A549 (cell line): ENCODE measurements at regions not wholly inside any gene's neighbourhood (a gene's known extent, or its start where the extent isn't known, plus 50 kb on each side); places are given as distances from the start of the nearest gene placed in this dataset.

ENCODE experiments used
- ATAC-seq, 2 experiments: fragments of 200-7000 bp in 1 of 2; fragments of >200 bp in 1 of 2; cut with Nextera tagmentation in 1 of 2; cut with Tn5 transposase in 1 of 2; 3 replicates each; pipeline versions ENCODE4 v1.8.0 to v1.9.1; 2018 to 2020; ENCODE audit warnings: mild to moderate bottlenecking in 1 of 2, moderate library complexity in 1 of 2
- CTCF ChIA-PET: fragments of 300-600 bp; sonication (Branson Sonifier 250); formaldehyde crosslinking; extraction: SDS; loops from one replicate; lab custom pipeline; 2021; ENCODE audit warnings: antibody characterized with exemption, inconsistent platforms; lab: Yijun Ruan, JAX
- POLR2A ChIA-PET: fragments of 350-600 bp; formaldehyde crosslinking; extraction: SDS; loops from one replicate; lab custom pipeline; 2021; ENCODE audit warnings: antibody characterized with exemption, inconsistent platforms; lab: Yijun Ruan, JAX
- DNase-seq, 2 experiments: peaks; one replicate each; pipeline versions ENCODE4 v3.0.0 to v3.0.0-alpha.2; 2011 to 2016; ENCODE audit warnings: low read depth in 1 of 2, low spot score in 1 of 2
- FAIRE-seq: peaks from 2 replicates; lab custom pipeline; 2011; peaks lifted over from hg19 to GRCh38; lab: Jason Lieb, UNC
- H3K27ac ChIP-seq, 2 experiments: fragments of >200 bp; sonication (Bioruptor Twin); formaldehyde crosslinking; 3 replicates each; pipeline ENCODE4 v1.5.1; 2016 to 2017
- H3K4me1 ChIP-seq: fragments of >200 bp; sonication (Bioruptor Twin); formaldehyde crosslinking; 3 replicates; pipeline ENCODE4 v1.6.1; 2016
- H3K4me2 ChIP-seq: fragments of >200 bp; sonication (Bioruptor Twin); formaldehyde crosslinking; 3 replicates; pipeline ENCODE4 v1.6.1; 2016
- H3K4me3 ChIP-seq: fragments of >200 bp; sonication (Bioruptor Twin); formaldehyde crosslinking; 3 replicates; pipeline ENCODE4 v1.5.1; 2016
- H3K9me3 ChIP-seq: fragments of >200 bp; sonication (Bioruptor Twin); formaldehyde crosslinking; 3 replicates; pipeline ENCODE4 v1.6.1; 2016
- CTCF ChIP-seq: fragments of >200 bp; sonication (Bioruptor Twin); formaldehyde crosslinking; IDR thresholded peaks from 3 replicates; pipeline ENCODE4 v1.5.1; 2016
- E2F6 ChIP-seq: IDR thresholded peaks from 2 replicates; pipeline ENCODE4 v1.6.1; 2012; ENCODE audit warnings: low read depth, borderline replicate concordance
- ELK1 ChIP-seq: fragments of 150-350 bp; IDR thresholded peaks from 2 replicates; pipeline ENCODE4 v1.6.1; 2014; ENCODE audit warnings: low read depth, mild to moderate bottlenecking, low read length
- GATA3 ChIP-seq: IDR thresholded peaks from 2 replicates; pipeline ENCODE4 v1.6.1; 2012; ENCODE audit warnings: borderline replicate concordance
- HDAC2 ChIP-seq: fragments of 200-600 bp; sonication (generic); IDR thresholded peaks from 2 replicates; pipeline ENCODE4 v1.6.1; 2016
- HOXA7 ChIP-seq: fragments of 250-450 bp; sonication (Bioruptor Pico); IDR thresholded peaks from 2 replicates; pipeline ENCODE4 v1.5.0; 2020; ENCODE audit warnings: mild to moderate bottlenecking, moderate library complexity
- JUN ChIP-seq, 2 experiments: fragments of >200 bp; sonication (Bioruptor Twin); formaldehyde crosslinking; IDR thresholded peaks; 2 replicates in 1 of 2; 3 replicates in 1 of 2; pipeline ENCODE4 v1.6.1; 2016 to 2017
- JUNB ChIP-seq: fragments of >200 bp; sonication (Bioruptor Twin); formaldehyde crosslinking; IDR thresholded peaks from 2 replicates; pipeline ENCODE4 v1.6.1; 2016
- MAX ChIP-seq: IDR thresholded peaks from 2 replicates; pipeline ENCODE4 v1.6.1; 2012
- RAD21 ChIP-seq, 2 experiments: fragments of >200 bp in 1 of 2; sonication (Bioruptor Twin) in 1 of 2; formaldehyde crosslinking in 1 of 2; IDR thresholded peaks in 1 of 2; conservative IDR thresholded peaks in 1 of 2; 2 replicates in 1 of 2; 3 replicates in 1 of 2; pipeline ENCODE4 v1.6.1; 2012 to 2018; ENCODE audit warnings: inconsistent platforms in 1 of 2
- SMC3 ChIP-seq: fragments of >200 bp; sonication (Bioruptor Twin); formaldehyde crosslinking; IDR thresholded peaks from 3 replicates; pipeline ENCODE4 v1.6.1; 2018; ENCODE audit warnings: inconsistent platforms
- SREBF2 ChIP-seq: fragments of 450-650 bp; IDR thresholded peaks from 2 replicates; pipeline ENCODE4 v1.6.1; 2014; ENCODE audit warnings: mild to moderate bottlenecking, moderate library complexity
- WGBS: methylation state at CpG from one replicate; pipeline ENCODE4 v1.1.6; 2017; ENCODE audit errors: missing lambda C conversion rate; 5-methylcytosine and 5-hydroxymethylcytosine counted together

GRCh38 chr12:126780343-126780742 lies 1486.6 kb upstream of the TMEM132C start:
- ATAC-seq (no peak), FAIRE-seq (no peak)
- no peak for TF ChIP-seq HOXA7
- no peak for TF ChIP-seq SREBF2

GRCh38 chr12:126781593-126781992 lies 1485.4 kb upstream of the TMEM132C start:
- ChIA-PET CTCF (interaction anchor here (1.1 to 1.2 kb wide), 2 partner anchors 40 to 600 kb away, joined by 3 to 4 read pairs; no protein-coding TSS in a partner anchor), POLR2A (no interaction called here)
- FAIRE-seq: no peak
- H3K4me1 ChIP-seq: no peaks in the 10 kb centered on the region
- no peak overlapping the region for H3K27ac ChIP-seq
- no peak for TF ChIP-seq JUNB
- TF ChIP-seq, all 56 proteins: peak for 0
- ATAC-seq (no peak), DNase-seq (no peak)
- Histone ChIP-seq H3K9me3 (no peaks in the 10 kb centered on the region), H3K4me3 (no peak overlapping the region), H3K4me2 (no peak overlapping the region)
- WGBS: 3% methylated on average over 3 of the region's 3 CpGs

More at GRCh38 chr12:126780343-126780742, 1486.6 kb upstream of the TMEM132C start:
- Histone ChIP-seq H3K4me3 (no peak overlapping the region), H3K4me1 (no peaks in the 10 kb centered on the region), H3K4me2 (no peak overlapping the region), H3K27ac (no peak overlapping the region), H3K9me3 (no peaks in the 10 kb centered on the region)
- ChIA-PET POLR2A (no interaction called here), CTCF (no interaction called here)
- DNase-seq: no peak
- 51% methylated on average over 5 of the region's 5 CpGs for WGBS

GRCh38 chr12:126782083-126782482 lies 1484.9 kb upstream of the TMEM132C start:
- H3K4me3 ChIP-seq: no peak overlapping the region
- no peak for ATAC-seq
- 8% methylated on average over 2 of the region's 2 CpGs for WGBS
- no peak overlapping the region for H3K4me2 ChIP-seq
- no peak overlapping the region for H3K27ac ChIP-seq
- no peak for TF ChIP-seq CTCF
- no peak for TF ChIP-seq HDAC2
- TF ChIP-seq, all 56 proteins: peak for 0
- ChIA-PET POLR2A (no interaction called here), CTCF (interaction anchor here (1.1 to 1.2 kb wide), 2 partner anchors 41 to 599 kb away, joined by 3 to 4 read pairs; no protein-coding TSS in a partner anchor)
- DNase-seq (no peak), FAIRE-seq (no peak)
- Histone ChIP-seq H3K4me1 (no peaks in the 10 kb centered on the region), H3K9me3 (no peaks in the 10 kb centered on the region)

- H3K9me3 ChIP-seq: no peaks in the 10 kb centered on the region
- H3K4me2 ChIP-seq: no peak overlapping the region
- ChIA-PET CTCF (interaction anchor here (0.6 to 1.7 kb wide), 11 partner anchors 9 to 1255 kb away, joined by 3 to 8 read pairs (median 4); no protein-coding TSS in a partner anchor), POLR2A (no interaction called here)
- FAIRE-seq: peak; percentile 59
- DNase-seq: peak; percentile 8 to 55
- TF ChIP-seq ELK1 (no peak), RAD21 (conservative IDR thresholded peaks at IDR 0.05 in 1 of 2, IDR thresholded peaks at IDR 0.05 in 1 of 2) (peak; percentile 20 to 48; a peak in 2 of 5 replicates), SMC3 (peak; percentile 35; the same call in 2 of the 3 replicates), E2F6 (no peak), MAX (peak; percentile 49), JUN (IDR thresholded peaks at IDR 0.05) (no peak), GATA3 (no peak), CTCF (peak; percentile 24; the same call in 1 of the 3 replicates)
- H3K4me3 ChIP-seq: no peak overlapping the region
- whole genome bisulfite sequencing: 37% methylated on average over 9 of the region's 9 CpGs
- no peaks in the 10 kb centered on the region for H3K4me1 ChIP-seq
- peak in 1 of 2 experiments; percentile 78; a peak in 3 of 6 replicates for ATAC-seq
- H3K27ac ChIP-seq: no peak overlapping the region
Measured at GRCh38 chr12:126784328-126784921, 1482.5 kb upstream of the TMEM132C start.
